ENCODE measurements at regions not wholly inside any gene's neighbourhood (a gene's known extent, or its start where the extent isn't known, plus 50 kb on each side); places are given as distances from the start of the nearest gene placed in this dataset.

DNA sequence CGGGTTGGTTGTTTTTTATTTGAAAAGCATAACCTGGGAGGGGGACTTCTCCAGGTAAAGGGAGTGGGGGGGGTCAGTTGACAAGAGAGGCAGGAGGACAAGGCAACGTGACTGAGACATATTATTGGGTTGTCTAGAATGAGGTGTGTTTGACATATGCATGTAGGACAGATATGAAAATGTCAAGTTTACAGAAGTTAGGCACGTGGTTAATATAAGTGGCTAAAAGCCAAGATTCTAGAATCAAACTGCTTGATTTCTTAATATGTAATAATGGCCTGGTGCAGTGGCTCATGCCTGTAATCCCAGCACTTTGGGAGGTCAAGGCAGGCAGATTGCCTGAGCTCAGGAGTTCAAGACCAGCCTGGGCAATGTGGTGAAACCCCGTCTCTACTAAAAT is 212.8 kb downstream of the SQOR start:
- intact Hi-C loops (cut with micrococcal nuclease; ENCODE audit: unreplicated experiment) (no loop called here), in situ Hi-C loops (cut with HindIII; ENCODE audit: low pct_unique_long_range_greater_than_20kb, low sequenced_read_pairs) (no loop called here)
- Histone ChIP-seq H3K4me1 (ENCODE audit: control insufficient read depth, insufficient read depth, low read length) (no peaks in the 10 kb centered on the region), H3K27me3 (ENCODE audit: control insufficient read depth, insufficient read depth, low read length) (no peaks in the 10 kb centered on the region), H3K9me3 (ENCODE audit: control insufficient read depth, insufficient read depth, low read depth, low read length) (no peaks in the 10 kb centered on the region), H3K27ac (ENCODE audit: low read length) (no peak overlapping the region), H3K4me3 (ENCODE audit: low read depth in 2 of 2, low read length in 2 of 2) (no peak overlapping the region), H3K36me3 (ENCODE audit: control insufficient read depth, insufficient read depth, low read length) (no peaks in the 10 kb centered on the region)
- POLR2A ChIA-PET: no interaction called here
- ATAC-seq: no peak
- no peak for DNase-seq (ENCODE audit: low read depth, low spot score)
- BruUV-seq (replicated peaks): no TSS peak
- TF ChIP-seq SIN3A (IDR thresholded peaks at IDR 0.05; ENCODE audit: borderline replicate concordance, insufficient read depth, low read depth, low read length) (no peak), POLR2AphosphoS5 (IDR thresholded peaks at IDR 0.05; ENCODE audit: low read depth, low read length) (no peak), TCF7L2 (IDR thresholded peaks at IDR 0.05; ENCODE audit: low read depth, low read length) (no peak)
- TF ChIP-seq, protein P1, sequence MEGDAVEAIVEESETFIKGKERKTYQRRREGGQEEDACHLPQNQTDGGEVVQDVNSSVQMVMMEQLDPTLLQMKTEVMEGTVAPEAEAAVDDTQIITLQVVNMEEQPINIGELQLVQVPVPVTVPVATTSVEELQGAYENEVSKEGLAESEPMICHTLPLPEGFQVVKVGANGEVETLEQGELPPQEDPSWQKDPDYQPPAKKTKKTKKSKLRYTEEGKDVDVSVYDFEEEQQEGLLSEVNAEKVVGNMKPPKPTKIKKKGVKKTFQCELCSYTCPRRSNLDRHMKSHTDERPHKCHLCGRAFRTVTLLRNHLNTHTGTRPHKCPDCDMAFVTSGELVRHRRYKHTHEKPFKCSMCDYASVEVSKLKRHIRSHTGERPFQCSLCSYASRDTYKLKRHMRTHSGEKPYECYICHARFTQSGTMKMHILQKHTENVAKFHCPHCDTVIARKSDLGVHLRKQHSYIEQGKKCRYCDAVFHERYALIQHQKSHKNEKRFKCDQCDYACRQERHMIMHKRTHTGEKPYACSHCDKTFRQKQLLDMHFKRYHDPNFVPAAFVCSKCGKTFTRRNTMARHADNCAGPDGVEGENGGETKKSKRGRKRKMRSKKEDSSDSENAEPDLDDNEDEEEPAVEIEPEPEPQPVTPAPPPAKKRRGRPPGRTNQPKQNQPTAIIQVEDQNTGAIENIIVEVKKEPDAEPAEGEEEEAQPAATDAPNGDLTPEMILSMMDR (IDR thresholded peaks at IDR 0.05): no peak
- TF ChIP-seq, protein P2, sequence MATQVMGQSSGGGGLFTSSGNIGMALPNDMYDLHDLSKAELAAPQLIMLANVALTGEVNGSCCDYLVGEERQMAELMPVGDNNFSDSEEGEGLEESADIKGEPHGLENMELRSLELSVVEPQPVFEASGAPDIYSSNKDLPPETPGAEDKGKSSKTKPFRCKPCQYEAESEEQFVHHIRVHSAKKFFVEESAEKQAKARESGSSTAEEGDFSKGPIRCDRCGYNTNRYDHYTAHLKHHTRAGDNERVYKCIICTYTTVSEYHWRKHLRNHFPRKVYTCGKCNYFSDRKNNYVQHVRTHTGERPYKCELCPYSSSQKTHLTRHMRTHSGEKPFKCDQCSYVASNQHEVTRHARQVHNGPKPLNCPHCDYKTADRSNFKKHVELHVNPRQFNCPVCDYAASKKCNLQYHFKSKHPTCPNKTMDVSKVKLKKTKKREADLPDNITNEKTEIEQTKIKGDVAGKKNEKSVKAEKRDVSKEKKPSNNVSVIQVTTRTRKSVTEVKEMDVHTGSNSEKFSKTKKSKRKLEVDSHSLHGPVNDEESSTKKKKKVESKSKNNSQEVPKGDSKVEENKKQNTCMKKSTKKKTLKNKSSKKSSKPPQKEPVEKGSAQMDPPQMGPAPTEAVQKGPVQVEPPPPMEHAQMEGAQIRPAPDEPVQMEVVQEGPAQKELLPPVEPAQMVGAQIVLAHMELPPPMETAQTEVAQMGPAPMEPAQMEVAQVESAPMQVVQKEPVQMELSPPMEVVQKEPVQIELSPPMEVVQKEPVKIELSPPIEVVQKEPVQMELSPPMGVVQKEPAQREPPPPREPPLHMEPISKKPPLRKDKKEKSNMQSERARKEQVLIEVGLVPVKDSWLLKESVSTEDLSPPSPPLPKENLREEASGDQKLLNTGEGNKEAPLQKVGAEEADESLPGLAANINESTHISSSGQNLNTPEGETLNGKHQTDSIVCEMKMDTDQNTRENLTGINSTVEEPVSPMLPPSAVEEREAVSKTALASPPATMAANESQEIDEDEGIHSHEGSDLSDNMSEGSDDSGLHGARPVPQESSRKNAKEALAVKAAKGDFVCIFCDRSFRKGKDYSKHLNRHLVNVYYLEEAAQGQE (IDR thresholded peaks at IDR 0.05; ENCODE audit: insufficient read depth in 1 of 2, low read depth in 2 of 2, low read length in 1 of 2): no peak
- CTCF ChIA-PET: interaction anchor here (0.6 kb wide), 1 partner anchor 45 kb away, joined by 3 read pairs; no protein-coding TSS in a partner anchor

DNA sequence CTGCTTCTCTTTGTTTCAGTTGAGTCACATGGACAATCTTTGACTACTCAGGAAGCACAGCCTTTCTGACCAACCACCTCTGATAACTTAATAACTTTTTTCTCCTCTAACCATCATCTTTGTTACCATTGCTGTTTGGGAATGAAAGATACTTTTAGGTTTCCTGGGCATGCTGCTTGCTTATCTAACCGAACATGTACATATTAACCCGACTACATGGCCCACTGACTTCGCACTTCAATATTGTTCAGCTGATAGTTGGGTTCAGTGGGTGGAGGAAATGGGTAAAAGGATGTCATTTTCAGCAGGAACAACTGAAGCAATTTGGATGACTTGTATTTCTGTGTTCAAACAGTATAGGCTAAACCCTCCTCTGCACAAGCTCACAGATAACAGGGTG is 214.3 kb downstream of the SQOR start:
- Histone ChIP-seq H3K27ac (ENCODE audit: low read length) (no peak overlapping the region), H3K4me1 (ENCODE audit: control insufficient read depth, insufficient read depth, low read length) (no peaks in the 10 kb centered on the region), H3K27me3 (ENCODE audit: control insufficient read depth, insufficient read depth, low read length) (no peaks in the 10 kb centered on the region), H3K36me3 (ENCODE audit: control insufficient read depth, insufficient read depth, low read length) (no peaks in the 10 kb centered on the region), H3K4me3 (ENCODE audit: low read depth in 2 of 2, low read length in 2 of 2) (no peak overlapping the region), H3K9me3 (ENCODE audit: control insufficient read depth, insufficient read depth, low read depth, low read length) (no peaks in the 10 kb centered on the region)
- ChIA-PET POLR2A (no interaction called here), CTCF (no interaction called here)
- DNase-seq (ENCODE audit: low read depth, low spot score): no peak
- ATAC-seq: no peak
- no TSS peak for BruUV-seq (replicated peaks)
- intact Hi-C loops (cut with micrococcal nuclease; ENCODE audit: unreplicated experiment) (no loop called here), in situ Hi-C loops (cut with HindIII; ENCODE audit: low pct_unique_long_range_greater_than_20kb, low sequenced_read_pairs) (no loop called here)
- TF ChIP-seq, protein P2 (IDR thresholded peaks at IDR 0.05; ENCODE audit: insufficient read depth in 1 of 2, low read depth in 2 of 2, low read length in 1 of 2): no peak
- TF ChIP-seq SIN3A (IDR thresholded peaks at IDR 0.05; ENCODE audit: borderline replicate concordance, insufficient read depth, low read depth, low read length) (no peak), POLR2AphosphoS5 (IDR thresholded peaks at IDR 0.05; ENCODE audit: low read depth, low read length) (no peak), TCF7L2 (IDR thresholded peaks at IDR 0.05; ENCODE audit: low read depth, low read length) (no peak)
- TF ChIP-seq, protein P1 (IDR thresholded peaks at IDR 0.05): no peak
